ENCODE measurements at regions not wholly inside any gene's neighbourhood (a gene's known extent, or its start where the extent isn't known, plus 50 kb on each side); places are given as distances from the start of the nearest gene placed in this dataset.
"Not testable (repeated sequence)": the region's sequence is repeated elsewhere in the genome, so short reads cannot be mapped to it uniquely, and the experiment has no call there.

GRCh38 chr10:59000162-59000825 is 176.1 kb upstream of the PHYHIPL start:
- DNase-seq, result no peak

GRCh38 chr10:59002011-59002410 is 174.4 kb upstream of the PHYHIPL start:
- no peak for DNase-seq

GRCh38 chr10:59003203-59003602 is 173.2 kb upstream of the PHYHIPL start:
- no peak for DNase-seq

DNA sequence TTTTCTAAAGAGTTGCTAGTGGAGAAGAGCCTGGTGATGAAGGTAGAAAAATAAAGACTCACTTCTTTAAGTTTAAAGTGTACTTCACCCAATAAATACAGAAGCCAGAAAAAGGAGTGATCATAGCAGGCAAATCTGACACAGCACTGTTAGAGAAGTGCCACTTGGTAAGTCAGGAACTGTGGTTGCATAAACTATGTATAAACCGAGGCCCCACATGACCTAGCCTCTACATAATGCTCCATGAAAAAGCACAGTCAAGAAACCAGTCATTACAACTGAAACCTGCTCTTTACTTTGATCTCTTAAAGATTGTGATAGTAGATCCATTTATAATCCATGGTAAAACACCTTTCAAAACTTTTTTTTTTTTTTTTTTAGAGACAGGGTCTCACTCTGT is 172.1 kb upstream of the PHYHIPL start:
- DNase-seq, result no peak

DNA sequence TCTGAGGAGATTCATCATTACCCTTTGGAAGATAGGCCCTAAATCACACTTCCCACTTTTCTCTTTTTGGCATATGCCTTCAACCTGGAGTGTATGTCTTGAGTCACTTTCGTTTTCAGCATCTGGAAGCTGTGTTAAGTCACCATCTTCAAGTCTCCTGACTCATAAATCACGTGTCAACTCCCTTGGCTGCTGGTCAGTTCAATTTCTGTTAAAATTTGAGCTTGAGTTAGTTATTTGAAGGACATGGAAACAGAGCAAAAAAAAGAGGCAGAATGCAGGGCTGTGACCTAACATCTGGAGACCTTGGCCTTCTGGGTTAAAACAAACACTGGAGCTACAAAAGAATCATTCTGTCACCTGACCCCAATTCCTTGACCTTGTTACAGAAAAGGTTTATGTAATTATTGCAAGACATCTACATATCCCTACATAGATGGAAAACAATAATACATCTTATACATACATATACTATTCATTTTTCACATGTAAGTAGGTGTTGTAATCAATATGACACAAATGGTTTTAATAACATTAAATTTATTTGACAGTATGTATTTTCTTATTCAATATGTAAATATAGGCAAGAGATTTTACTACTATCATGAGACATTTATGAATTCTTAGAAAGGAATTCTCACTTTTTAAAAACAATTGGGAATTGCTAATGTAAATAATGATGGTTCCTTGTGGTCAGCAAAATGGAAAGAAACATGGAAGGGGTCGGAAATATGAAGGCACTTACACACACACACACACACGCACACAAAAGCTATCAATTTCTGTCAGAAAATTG is 169.7 kb upstream of the PHYHIPL start:
- DNase-seq, result no peak

DNA sequence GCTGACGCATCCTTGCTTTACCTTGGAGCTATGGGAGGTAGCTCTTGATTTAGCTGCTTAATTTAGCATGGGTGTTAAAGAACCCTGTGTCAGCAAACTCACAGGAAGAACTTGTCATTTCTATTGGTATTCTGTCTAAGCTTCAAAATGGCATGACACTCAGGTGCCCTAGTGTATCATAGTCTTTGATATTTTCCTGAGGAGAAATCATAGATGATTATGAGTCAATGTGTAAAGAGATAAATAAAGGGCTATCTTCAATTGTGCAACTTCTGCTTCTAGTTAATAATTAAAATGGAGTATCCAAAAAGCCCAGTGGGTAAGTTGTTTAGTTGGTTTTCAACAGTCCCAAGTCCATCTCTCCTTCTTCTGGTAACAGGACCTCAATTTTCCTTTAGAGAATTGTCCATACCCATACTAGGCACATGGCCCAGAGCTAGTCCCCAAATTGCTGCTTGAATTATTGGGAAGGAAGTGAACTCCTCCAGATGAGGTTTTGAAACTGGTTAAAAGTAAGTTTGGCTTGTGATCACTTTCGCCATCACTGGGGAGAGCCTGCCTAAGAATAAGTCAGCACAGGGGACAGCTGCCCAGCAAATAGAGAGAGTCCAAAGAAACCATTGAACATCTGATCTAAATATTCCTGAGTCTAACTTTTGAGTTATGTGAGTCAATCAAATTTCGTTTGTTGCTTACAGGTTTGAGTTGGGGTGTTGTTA is 169.0 kb upstream of the PHYHIPL start:
- DNase-seq, result no peak

DNA sequence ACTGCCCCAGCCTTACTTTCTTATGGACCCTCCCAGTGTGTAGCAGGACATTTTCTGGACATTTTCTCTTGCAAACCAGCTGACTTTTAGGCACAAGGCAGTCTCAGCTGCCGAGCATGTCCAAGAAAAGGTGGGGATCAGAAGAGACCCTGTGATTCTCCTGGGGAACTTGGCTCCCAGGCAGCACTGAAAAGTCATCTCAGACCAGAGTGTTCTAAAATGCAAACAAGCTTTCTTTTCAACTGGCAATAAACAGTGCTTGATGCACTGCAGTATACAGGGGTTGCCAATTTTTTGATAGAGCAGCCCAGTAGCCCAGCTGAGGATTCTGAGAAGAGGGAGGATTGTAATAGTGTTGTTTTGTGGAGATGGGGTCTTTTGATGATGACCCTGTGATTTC is 168.0 kb upstream of the PHYHIPL start:
- DNase-seq, result no peak

DNA sequence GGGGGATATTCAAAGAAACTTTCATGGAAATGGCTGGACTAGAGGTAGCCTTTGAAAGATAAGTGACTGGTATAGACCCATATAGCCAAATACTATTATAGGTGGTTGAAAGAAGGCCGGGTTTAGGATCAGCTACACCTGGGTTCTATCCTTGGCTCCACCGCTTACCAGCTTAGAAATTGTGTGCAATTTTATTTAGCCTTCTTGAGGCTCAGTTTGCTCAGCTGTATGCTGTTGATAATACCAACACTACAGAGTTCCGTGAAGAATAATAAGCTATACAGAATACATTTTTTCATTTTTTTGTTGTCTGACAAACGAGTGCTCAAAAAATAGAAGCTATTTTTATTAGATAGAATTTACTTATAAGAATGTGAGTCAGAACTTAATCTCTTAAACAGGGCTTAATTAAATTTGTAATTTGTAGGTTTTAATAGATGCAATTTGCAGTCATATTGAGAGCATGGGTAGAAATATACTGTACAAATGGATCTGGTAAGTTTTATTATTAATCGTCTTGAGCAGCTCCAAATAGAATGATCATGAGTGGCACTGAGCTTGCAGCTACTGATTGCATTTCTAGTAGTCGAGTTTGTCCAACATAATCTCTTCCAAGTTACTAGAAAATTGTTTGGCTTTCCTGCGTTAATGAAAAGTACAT is 164.3 kb upstream of the PHYHIPL start:
- DNase-seq, result no peak

GRCh38 chr10:59012839-59013238 is 163.6 kb upstream of the PHYHIPL start:
- DNase-seq, result no peak

DNA sequence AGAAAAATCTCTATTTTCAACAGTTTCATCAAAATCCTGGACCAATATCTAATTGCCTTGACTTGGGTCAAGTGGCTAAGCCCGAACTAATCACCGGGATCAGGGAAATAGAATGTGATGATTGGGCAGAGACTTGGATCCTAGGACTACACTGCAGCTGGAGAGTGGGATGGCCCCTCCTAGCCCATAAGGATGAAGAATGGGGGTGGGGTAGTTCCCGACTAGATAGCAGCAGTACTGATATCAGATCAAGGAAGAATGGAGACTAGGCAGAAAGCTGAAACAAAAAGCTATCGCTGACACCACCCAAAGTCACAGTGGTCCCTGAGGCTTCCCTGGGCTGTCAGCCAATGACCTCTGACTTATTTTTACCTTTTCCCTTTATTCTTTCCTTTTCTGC is 160.4 kb upstream of the PHYHIPL start:
- no peak for DNase-seq

GRCh38 chr10:59018977-59019376 is 157.5 kb upstream of the PHYHIPL start:
- DNase-seq, result no peak

GRCh38 chr10:59019603-59020002 is 156.8 kb upstream of the PHYHIPL start:
- DNase-seq, result no peak

DNA sequence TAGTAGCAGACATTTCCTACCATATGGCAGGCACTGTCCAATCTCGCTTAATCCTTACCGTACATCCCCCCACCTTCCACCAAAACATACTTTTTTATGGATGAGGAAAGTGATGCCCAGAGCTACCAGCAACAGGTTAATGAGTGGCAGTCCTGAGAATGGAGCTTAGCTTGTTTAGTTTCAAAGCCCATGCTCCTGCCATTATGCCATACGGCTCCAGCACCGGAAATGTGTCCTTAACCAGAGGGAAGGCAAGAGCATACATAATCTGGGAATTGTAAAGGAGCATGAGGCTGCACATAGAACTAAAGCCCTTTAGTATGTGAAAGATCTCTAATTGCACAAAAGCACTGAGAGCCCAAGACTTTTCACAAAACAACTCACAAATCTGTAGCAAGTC is 155.9 kb upstream of the PHYHIPL start:
- no peak for DNase-seq

DNA sequence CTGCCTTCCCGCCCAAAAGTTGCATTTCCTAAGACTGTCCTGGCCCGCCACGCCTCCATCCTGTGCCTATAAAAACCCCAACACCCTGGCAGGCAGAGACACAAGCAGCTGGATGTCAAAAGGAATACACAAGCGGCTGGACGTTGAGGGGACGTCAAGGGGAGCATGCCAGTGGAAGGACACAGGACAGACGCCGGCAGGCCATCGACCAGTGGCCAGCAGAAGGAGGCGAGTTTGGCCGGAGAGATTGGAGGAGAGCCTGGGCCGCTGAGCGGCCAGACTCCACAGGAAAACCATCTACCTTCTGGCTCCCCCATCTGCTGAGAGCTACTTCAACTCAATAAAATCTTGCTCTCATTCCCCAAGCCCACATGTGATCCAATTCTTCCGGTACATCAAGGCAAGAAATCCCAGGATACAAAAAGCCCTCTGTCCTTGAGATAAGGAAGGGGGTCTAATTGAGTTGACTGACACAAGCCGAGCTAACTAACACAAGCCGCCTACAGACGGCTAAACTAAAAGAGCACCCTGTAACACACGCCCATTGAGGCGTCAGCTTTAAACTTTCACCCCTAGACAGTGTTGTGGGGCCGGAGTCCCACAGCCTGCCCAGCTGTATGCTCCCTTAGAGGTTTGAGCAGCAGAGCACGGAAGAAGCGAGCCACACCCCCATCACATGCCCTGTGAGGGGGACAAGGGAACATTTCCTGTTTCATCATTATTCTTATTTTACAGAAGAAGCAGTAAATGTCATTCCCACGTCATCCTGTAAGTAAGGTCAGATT is 150.3 kb upstream of the PHYHIPL start:
- DNase-seq, result no peak

DNA sequence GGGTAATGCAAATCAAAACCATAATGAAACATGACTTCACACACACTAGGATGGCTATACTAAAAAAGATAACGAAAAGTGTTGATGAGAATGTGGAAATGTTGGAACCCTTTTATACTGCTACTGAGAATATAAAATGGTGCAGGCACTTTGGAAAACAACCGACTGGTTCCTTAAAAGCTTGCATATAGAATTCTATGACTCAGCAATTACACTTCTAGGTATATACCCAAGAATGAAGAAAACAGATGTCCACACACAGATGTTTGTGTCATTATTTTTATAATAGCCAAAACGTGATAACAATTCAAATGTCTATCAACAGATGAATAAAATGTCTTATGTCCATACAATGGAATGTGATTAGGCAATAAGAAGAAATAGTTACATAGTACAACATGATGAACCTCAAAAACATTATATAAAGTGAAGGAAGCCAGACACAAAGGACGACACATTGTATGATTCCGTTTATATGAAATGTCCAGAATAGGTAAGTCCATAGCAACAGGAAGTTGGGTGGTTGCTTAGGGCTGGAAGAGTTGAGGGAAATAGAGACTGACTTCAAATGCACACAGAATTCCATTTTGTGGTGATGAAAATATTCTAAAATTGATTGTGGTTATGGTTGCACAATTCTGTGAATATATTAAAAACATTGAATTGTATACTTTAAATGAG is 148.3 kb upstream of the PHYHIPL start:
- no peak for DNase-seq

DNA sequence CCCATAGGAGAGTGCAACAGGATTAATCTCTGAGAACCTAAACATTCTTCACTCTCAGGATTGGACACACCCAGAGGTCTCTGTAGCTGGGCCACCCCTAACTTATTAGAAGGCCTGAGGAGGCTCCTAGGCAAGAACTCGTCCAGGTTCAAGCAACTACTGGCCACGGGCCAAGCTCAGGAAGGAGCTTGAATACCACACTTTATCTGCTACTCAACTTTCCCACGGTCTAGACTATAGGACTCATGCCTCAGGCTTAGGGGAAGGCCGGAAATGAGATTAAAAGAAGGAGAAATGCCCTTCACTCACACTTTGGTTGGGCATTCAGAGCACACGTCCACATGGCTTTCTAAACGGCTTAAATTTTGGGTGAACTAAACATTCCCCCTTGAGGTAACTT is 142.8 kb upstream of the PHYHIPL start:
- DNase-seq, result no peak

DNA sequence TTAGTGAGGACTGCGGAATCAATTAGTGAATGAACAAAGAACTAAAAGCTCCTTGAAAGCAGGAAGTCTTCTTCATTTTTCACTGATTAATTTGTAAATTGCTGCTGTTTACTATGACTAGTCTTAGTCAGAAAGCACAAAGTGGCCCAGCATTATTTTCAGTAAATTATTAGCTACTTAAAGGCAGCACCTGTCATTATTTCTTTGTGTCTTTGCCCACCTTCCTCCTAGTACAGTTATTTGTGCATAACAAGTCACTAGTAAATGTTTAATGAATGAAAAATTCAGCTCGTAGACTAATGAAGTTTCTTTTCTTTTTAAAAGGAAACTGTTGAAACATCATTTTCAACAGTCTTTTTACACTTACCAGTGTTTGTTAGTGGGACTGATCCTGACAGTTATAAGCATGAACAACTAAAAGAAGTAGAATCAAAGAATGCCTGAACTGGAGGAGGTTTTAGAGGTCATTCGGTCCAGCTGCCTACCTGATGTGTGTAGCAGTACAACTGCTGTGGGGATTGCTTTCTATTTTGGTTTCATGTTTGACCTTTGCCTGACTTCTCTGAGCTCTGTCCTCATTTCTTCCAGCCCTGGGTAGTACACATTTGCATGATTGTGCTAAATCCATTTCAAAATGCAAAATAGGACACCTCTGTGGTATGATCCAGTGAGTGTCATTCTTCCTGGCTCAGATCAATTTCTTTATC is 140.0 kb upstream of the PHYHIPL start:
- no peak for DNase-seq

DNA sequence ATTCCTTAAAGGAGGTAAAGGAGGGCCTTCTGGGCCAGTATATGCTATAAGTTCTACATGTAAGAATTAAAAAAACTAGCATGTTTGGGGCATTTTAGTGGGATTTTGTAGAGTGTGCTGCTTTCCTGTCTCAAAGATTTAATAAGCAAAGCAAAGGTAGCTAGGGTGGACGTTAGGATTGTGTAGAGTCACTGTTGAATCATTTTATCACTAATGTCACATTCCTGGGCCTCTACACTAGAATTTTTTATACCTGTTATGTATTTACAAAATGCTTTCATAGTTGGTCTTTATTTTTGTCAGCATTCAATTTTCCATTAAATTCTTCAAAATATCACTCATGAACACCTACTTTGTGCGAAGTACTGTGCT is 139.4 kb upstream of the PHYHIPL start:
- no peak for DNase-seq

GRCh38 chr10:59037506-59037905 is 138.9 kb upstream of the PHYHIPL start:
- no peak for DNase-seq

DNA sequence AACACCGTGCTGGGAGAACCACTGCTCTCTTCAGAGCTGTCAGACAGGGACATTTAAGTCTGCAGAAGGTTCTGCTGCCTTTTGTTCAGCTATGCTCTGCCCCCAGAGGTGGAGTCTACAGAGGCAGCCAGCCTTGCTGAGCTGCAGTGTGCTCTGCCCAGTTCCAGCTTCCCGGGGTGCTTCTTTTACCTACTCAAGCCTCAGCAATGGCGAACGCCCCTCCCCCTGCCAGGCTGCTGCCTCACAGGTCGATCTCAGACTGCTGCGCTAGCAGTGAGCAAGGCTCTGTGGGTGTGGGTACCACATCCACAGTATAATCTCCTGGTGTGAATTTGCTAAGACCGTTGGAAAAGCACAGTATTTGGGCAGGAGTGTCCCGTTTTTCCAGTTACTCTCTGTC is 133.1 kb upstream of the PHYHIPL start:
- not testable (repeated sequence) for DNase-seq

GRCh38 chr10:59047180-59047579 is 129.3 kb upstream of the PHYHIPL start:
- DNase-seq, result no peak

Data from right forelimb (tissue), 1 donor.